ENCODE measurements at regions not wholly inside any gene's neighbourhood (a gene's known extent, or its start where the extent isn't known, plus 50 kb on each side); places are given as distances from the start of the nearest gene placed in this dataset.

- TF ChIP-seq POLR2A (IDR thresholded peaks at IDR 0.05) (no peak), CTCF (IDR thresholded peaks at IDR 0.05) (no peak)
These were observed 504.2 kb upstream of the LINC00305 start for GRCh38 chr18:64653068-64653467.
